ENCODE measurements at regions not wholly inside any gene's neighbourhood (a gene's known extent, or its start where the extent isn't known, plus 50 kb on each side); places are given as distances from the start of the nearest gene placed in this dataset.

- no peak for TF ChIP-seq CTCF (IDR thresholded peaks at IDR 0.05)
- no peak for TF ChIP-seq POLR2AphosphoS5 (IDR thresholded peaks at IDR 0.05)
- TF ChIP-seq POLR2A (IDR thresholded peaks at IDR 0.05): no peak
Measured at GRCh38 chr1:96583903-96584302, 137.7 kb upstream of the PTBP2 start.
